IPS DF 6.9 (cell line): ENCODE measurements at regions not wholly inside any gene's neighbourhood (a gene's known extent, or its start where the extent isn't known, plus 50 kb on each side); places are given as distances from the start of the nearest gene placed in this dataset.

Experiments used
- DNase-seq: peaks from one replicate; pipeline ENCODE4 v3.0.0-alpha.2; 2013; ENCODE audit warnings: low read depth, low spot score
- H3K27ac ChIP-seq: one replicate; pipeline ENCODE4 v1.5.1; 2013; ENCODE audit warnings: low read length, control low read depth
- H3K27me3 ChIP-seq: 2 replicates; pipeline ENCODE4 v1.6.1; 2013; ENCODE audit warnings: mild to moderate bottlenecking, low read length; ENCODE audit not compliant: control insufficient read depth, insufficient read depth
- H3K36me3 ChIP-seq: 2 replicates; pipeline ENCODE4 v1.6.1; 2013; ENCODE audit warnings: low read length; ENCODE audit not compliant: control insufficient read depth, insufficient read depth
- H3K4me1 ChIP-seq: 2 replicates; pipeline ENCODE4 v1.6.1; 2013; ENCODE audit warnings: low read length; ENCODE audit not compliant: control insufficient read depth, insufficient read depth
- H3K4me3 ChIP-seq: 2 replicates; pipeline ENCODE4 v1.5.1; 2013; ENCODE audit warnings: mild to moderate bottlenecking, low read length
- H3K9me3 ChIP-seq: 2 replicates; pipeline ENCODE4 v1.6.1; 2013; ENCODE audit warnings: low read length, inconsistent platforms; ENCODE audit not compliant: control insufficient read depth, insufficient read depth
- WGBS: extraction: QIAGEN DNeasy Blood & Tissue Kit; methylation state at CpG from one replicate; pipeline ENCODE4 v1.1.7; 2013; ENCODE audit warnings: mixed read lengths, missing lambda C conversion rate; ENCODE audit not compliant: insufficient read length, insufficient coverage; 5-methylcytosine and 5-hydroxymethylcytosine counted together

DNA sequence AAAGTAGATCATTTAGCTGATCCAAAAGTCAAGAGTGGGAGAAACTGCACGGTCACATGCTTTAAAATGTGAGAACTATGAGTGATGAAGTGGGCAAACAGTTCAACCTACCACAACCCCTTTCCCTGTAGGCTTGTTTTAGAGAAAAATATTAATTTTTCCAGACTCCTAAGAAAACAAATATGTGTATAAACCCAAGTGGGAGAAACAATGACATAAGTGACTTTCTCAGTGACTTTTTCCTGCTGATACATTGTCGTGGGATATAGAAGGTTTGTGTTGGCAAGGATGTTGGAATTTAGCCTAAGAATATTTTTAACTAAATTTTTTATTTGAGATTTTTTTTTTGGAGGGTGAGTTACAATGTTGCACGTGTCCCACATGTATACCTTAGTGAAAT, 321.7 kb downstream of the FIGN start:
- no peak for DNase-seq
- no CpG with 5 or more reads among the region's 3 CpGs for WGBS
- Histone ChIP-seq H3K4me3 (no peak overlapping the region), H3K9me3 (no peaks in the 10 kb centered on the region), H3K4me1 (no peaks in the 10 kb centered on the region), H3K27me3 (no peaks in the 10 kb centered on the region), H3K36me3 (no peaks in the 10 kb centered on the region), H3K27ac (no peak overlapping the region)

DNA sequence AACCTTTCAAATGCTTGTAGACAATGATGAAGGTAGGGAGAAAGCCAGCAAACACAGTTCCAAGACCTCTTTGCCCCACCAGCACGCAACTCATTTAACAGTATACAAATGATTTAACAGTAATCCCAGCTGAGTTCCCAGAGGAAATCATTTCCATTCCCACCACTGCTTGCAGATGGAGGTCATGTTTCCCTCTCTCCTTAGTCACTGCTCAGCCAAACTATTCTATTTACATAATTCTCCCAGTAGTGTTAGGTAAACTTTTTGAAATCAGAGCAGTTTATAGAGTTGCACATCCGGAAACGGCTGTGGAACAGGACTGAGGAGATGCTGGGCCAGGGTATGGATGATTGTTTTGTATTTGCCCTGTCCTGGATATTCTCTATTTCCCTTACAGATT, 328.5 kb downstream of the FIGN start:
- no peaks in the 10 kb centered on the region for H3K9me3 ChIP-seq
- WGBS: no CpG with 5 or more reads among the region's 3 CpGs
- no peak overlapping the region for H3K4me3 ChIP-seq
- no peaks in the 10 kb centered on the region for H3K4me1 ChIP-seq
- H3K36me3 ChIP-seq: no peaks in the 10 kb centered on the region
- no peaks in the 10 kb centered on the region for H3K27me3 ChIP-seq
- no peak overlapping the region for H3K27ac ChIP-seq
- no peak for DNase-seq

- no peaks in the 10 kb centered on the region for H3K27me3 ChIP-seq
- no peaks in the 10 kb centered on the region for H3K9me3 ChIP-seq
- no peaks in the 10 kb centered on the region for H3K4me1 ChIP-seq
- no peak overlapping the region for H3K4me3 ChIP-seq
- WGBS: no CpG with 5 or more reads among the region's 2 CpGs
- no peaks in the 10 kb centered on the region for H3K36me3 ChIP-seq
- H3K27ac ChIP-seq: no peak overlapping the region
- no peak for DNase-seq
Observed at GRCh38 chr2:163405298-163405697, 330.5 kb downstream of the FIGN start.

DNA sequence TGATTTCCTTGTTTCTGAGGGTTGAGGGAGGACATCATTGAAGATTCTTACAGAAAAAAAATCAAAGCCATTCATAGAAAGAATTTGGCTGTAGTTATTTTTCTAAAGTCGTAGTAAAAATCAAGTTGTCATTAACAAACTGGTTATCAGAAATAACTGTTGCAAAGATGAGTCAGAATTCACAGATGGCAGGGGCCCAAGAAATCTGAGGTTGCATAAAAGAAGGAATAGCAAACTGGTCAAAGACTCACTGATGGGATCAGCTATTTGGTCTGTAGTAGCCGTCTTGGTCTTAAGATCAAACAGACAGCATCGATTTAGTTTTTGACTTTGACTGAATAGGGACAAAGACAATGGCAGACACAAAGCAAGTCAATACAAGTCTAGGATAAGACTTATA, 334.3 kb downstream of the FIGN start:
- H3K27ac ChIP-seq: no peak overlapping the region
- H3K36me3 ChIP-seq: no peaks in the 10 kb centered on the region
- no peak overlapping the region for H3K4me3 ChIP-seq
- no CpG with 5 or more reads among the region's 3 CpGs for WGBS
- no peak for DNase-seq
- H3K4me1 ChIP-seq: no peaks in the 10 kb centered on the region
- no peaks in the 10 kb centered on the region for H3K27me3 ChIP-seq
- H3K9me3 ChIP-seq: no peaks in the 10 kb centered on the region

DNA sequence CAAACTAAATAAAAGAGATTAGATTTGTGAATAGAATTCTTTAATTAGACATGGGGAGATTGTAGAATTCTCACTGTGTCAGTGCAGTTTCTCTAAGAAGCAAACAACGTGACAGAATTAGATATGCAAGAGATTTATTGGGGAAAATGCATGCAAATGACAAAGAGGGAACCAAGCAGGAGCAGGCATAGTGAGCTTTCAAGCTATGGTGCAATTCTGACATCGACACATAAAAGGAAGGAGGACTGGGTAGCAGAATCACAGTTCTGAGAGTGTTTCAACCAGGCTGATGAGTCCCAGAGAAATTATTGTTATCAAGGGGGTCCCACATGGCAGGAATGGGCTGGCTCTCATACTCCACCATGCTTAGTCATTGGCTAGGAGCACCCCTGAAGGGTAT, 338.4 kb downstream of the FIGN start:
- no peak for DNase-seq
- Histone ChIP-seq H3K36me3 (no peaks in the 10 kb centered on the region), H3K27ac (no peak overlapping the region), H3K4me3 (no peak overlapping the region), H3K4me1 (no peaks in the 10 kb centered on the region), H3K27me3 (no peaks in the 10 kb centered on the region), H3K9me3 (no peaks in the 10 kb centered on the region)
- WGBS: no CpG with 5 or more reads among the region's 2 CpGs

DNA sequence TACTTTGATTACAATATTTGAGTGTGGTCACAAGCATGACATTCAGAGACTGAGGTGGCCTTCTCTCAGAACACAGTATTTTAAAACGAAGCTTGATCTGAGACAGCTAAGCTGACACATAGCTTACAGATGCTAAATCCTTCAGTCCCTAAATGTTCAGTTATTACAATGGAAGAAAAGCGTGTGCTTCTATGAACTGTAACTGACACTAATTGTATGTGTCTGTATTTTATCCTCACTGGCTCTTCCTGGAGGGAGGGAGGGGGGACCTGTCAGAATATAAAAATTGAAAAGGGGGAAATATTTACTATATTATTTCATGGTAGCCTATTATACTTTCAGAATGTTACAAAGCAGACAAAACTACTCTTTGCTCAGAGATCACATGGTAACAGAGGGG, 340.2 kb downstream of the FIGN start:
- Histone ChIP-seq H3K9me3 (no peaks in the 10 kb centered on the region), H3K27ac (no peak overlapping the region), H3K4me3 (no peak overlapping the region), H3K36me3 (no peaks in the 10 kb centered on the region), H3K4me1 (no peaks in the 10 kb centered on the region), H3K27me3 (no peaks in the 10 kb centered on the region)
- WGBS: no CpG with 5 or more reads among the region's 2 CpGs
- no peak for DNase-seq

- no peak for DNase-seq
- H3K9me3 ChIP-seq: no peaks in the 10 kb centered on the region
- H3K27ac ChIP-seq: no peak overlapping the region
- WGBS: no CpG with 5 or more reads among the region's 2 CpGs
- H3K4me3 ChIP-seq: no peak overlapping the region
- no peaks in the 10 kb centered on the region for H3K36me3 ChIP-seq
- H3K4me1 ChIP-seq: no peaks in the 10 kb centered on the region
- H3K27me3 ChIP-seq: no peaks in the 10 kb centered on the region
Observed at GRCh38 chr2:163389838-163390237, 346.0 kb downstream of the FIGN start.

GRCh38 chr2:163375472-163375871, 360.3 kb downstream of the FIGN start:
- H3K27me3 ChIP-seq: no peaks in the 10 kb centered on the region
- no CpG with 5 or more reads among the region's 2 CpGs for WGBS
- H3K36me3 ChIP-seq: no peaks in the 10 kb centered on the region

DNA sequence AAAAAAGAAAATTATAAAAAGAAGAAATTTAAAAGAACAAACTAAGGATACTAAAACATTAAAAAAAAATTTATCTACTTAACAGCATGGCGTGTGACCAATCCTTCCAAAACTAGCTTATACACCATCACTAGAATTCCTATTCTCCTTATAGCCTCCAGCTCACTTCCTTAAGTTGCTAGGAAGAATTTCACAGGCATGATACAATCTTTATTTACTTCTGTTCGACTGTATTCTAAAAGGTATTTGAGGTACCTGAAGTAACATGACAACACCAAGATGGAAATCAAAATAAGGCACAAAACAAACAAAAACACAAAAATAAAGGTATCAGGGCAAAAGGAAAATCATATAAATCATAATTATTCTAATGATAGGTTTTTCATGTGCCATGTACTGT, 360.7 kb downstream of the FIGN start:
- H3K4me1 ChIP-seq: no peaks in the 10 kb centered on the region
- DNase-seq: no peak
- no peaks in the 10 kb centered on the region for H3K27me3 ChIP-seq
- no peaks in the 10 kb centered on the region for H3K9me3 ChIP-seq
- WGBS: no CpG with 5 or more reads among the region's 2 CpGs
- H3K27ac ChIP-seq: no peak overlapping the region
- H3K36me3 ChIP-seq: no peaks in the 10 kb centered on the region
- no peak overlapping the region for H3K4me3 ChIP-seq

More at GRCh38 chr2:163375472-163375871, 360.3 kb downstream of the FIGN start:
- Histone ChIP-seq H3K27ac (no peak overlapping the region), H3K9me3 (no peaks in the 10 kb centered on the region), H3K4me1 (no peaks in the 10 kb centered on the region), H3K4me3 (no peak overlapping the region)
- DNase-seq: no peak

DNA sequence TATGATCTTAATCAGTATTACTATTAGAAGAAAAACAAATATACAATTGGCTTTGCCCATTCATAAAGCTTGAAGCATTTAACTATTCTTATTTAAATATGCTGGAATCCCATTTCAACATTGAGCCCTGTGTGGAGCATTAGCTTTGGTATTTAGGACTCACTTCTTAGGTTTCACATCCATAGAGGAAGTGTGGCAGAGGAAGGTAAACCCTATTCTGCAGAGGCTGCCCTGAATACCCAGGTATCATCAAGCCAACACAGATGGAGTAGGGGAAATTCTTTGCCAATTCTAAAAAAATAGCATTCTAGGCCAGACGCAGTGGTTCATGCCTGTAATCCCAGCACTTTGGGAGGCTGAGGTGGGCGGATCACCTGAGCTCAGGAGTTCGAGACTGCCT, 361.5 kb downstream of the FIGN start:
- Histone ChIP-seq H3K27ac (no peak overlapping the region), H3K9me3 (no peaks in the 10 kb centered on the region), H3K27me3 (no peaks in the 10 kb centered on the region), H3K4me3 (no peak overlapping the region), H3K4me1 (no peaks in the 10 kb centered on the region), H3K36me3 (no peaks in the 10 kb centered on the region)
- DNase-seq: no peak
- no CpG with 5 or more reads among the region's 3 CpGs for WGBS

DNA sequence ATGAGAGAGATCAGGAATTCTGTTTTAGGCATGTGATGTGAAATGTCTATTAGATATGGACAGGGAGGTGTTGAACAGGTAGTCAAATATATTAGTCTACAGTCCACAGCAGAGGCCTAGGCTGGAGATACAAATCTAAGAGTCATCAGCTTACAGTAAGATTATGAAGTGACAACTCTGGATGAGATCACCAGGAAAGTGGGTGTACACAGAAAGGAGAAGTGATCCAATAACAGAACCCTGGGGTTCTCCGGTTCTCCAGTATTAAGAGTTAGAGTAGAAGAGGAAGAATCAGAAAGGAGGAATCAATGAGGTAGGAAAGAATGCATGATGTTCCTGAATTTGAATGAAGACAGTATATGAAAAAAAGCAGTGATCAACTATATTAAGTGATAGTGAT, 362.3 kb downstream of the FIGN start:
- Histone ChIP-seq H3K9me3 (no peaks in the 10 kb centered on the region), H3K36me3 (no peaks in the 10 kb centered on the region), H3K4me1 (no peaks in the 10 kb centered on the region), H3K4me3 (no peak overlapping the region), H3K27ac (no peak overlapping the region), H3K27me3 (no peaks in the 10 kb centered on the region)
- DNase-seq: no peak
- WGBS: no CpG with 5 or more reads among the region's 1 CpG
